Body of pancreas (tissue), 4 donors: ENCODE measurements at regions not wholly inside any gene's neighbourhood (a gene's known extent, or its start where the extent isn't known, plus 50 kb on each side); places are given as distances from the start of the nearest gene placed in this dataset.

Experiments used
- ATAC-seq: fragments of 150-250 bp; one replicate; pipeline ENCODE4 v1.9.1; 2016
- DNase-seq, 4 donors: peaks; one replicate each; pipeline ENCODE4 v3.0.0-alpha.2; 2019
- H3K27ac ChIP-seq, 4 donors: fragments of 200-600 bp; sonication (generic); 1 replicate in 3 of 4; 2 replicates in 1 of 4; pipeline versions ENCODE4 v1.5.1 to v1.6.1; 2016 to 2019; ENCODE audit warnings: mild to moderate bottlenecking in 1 of 4, mixed read lengths in 1 of 4, moderate library complexity in 1 of 4
- H3K27me3 ChIP-seq, 2 donors: fragments of 200-600 bp; sonication (generic); one replicate each; pipeline ENCODE4 v1.6.0; 2016; ENCODE audit warnings: mild to moderate bottlenecking in 1 of 2
- H3K36me3 ChIP-seq, 2 donors: fragments of 200-600 bp; sonication (generic); replicated peaks in 1 of 2; 2 replicates each; pipeline ENCODE4 v1.5.1; 2016; ENCODE audit warnings: low read depth in 2 of 2; ENCODE audit not compliant: insufficient read depth in 1 of 2
- H3K4me1 ChIP-seq: fragments of 200-600 bp; sonication (generic); one replicate; pipeline ENCODE4 v1.6.0; 2016
- H3K4me3 ChIP-seq, 2 donors: fragments of 200-600 bp; sonication (generic); 1 replicate in 1 of 2; 2 replicates in 1 of 2; pipeline ENCODE4 v1.5.1; 2016 to 2019
- H3K9me3 ChIP-seq, 3 donors: fragments of 200-600 bp; sonication (generic); 1 replicate in 2 of 3; 2 replicates in 1 of 3; pipeline ENCODE4 v1.5.1; 2016
- POLR2A ChIP-seq, 3 donors: fragments of 450-650 bp; IDR thresholded peaks; one replicate each; pipeline ENCODE4 v1.6.1; 2016; ENCODE audit warnings: antibody characterized with exemption in 3 of 3, mild to moderate bottlenecking in 2 of 3
- WGBS, 2 donors: methylation state at CpG; one replicate each; pipeline ENCODE4 v1.1.5; 2017; 5-methylcytosine and 5-hydroxymethylcytosine counted together
- intact Hi-C: fragments of 100-400 bp; cut with DNase I; formaldehyde crosslinking; loops from one replicate; pipeline ENCODE4 v1.15.1; 2023
- TF ChIP-seq, protein P1 (sequence below), 7 experiments: fragments of 450-650 bp in 4 of 7; fragments of 200-600 bp in 3 of 7; sonication (generic) in 3 of 7; IDR thresholded peaks; one replicate each; pipeline ENCODE4 v1.5.1; 2016 to 2019; ENCODE audit warnings: antibody characterized with exemption in 7 of 7

DNA sequence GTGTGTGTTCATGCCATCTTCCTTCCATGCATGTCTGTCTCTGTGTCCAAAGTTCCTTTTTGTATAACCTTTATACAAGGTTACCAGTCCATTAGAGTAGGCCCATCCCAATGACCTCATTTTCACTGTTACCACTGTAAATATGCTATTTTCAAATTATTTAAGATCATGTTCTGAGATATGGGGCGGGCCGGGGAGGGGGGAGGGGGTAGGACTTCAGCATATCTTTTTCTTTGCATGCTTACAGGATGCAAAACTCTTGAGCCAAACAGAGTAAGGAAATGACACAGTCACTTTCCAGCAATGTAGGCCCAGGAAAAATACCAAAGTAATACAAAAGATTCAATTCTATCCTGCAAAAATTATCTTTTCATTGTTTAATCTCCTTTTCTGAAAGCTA lies 124.1 kb upstream of the HNRNPA3 start:
- intact Hi-C loops: no loop called here
- no peak overlapping the region for H3K27ac ChIP-seq
- 47 to 71% methylated on average over 2 of the region's 2 CpGs for WGBS, 2 donors
- no peak for TF ChIP-seq POLR2A (IDR thresholded peaks at IDR 0.05)
- TF ChIP-seq, protein P1, sequence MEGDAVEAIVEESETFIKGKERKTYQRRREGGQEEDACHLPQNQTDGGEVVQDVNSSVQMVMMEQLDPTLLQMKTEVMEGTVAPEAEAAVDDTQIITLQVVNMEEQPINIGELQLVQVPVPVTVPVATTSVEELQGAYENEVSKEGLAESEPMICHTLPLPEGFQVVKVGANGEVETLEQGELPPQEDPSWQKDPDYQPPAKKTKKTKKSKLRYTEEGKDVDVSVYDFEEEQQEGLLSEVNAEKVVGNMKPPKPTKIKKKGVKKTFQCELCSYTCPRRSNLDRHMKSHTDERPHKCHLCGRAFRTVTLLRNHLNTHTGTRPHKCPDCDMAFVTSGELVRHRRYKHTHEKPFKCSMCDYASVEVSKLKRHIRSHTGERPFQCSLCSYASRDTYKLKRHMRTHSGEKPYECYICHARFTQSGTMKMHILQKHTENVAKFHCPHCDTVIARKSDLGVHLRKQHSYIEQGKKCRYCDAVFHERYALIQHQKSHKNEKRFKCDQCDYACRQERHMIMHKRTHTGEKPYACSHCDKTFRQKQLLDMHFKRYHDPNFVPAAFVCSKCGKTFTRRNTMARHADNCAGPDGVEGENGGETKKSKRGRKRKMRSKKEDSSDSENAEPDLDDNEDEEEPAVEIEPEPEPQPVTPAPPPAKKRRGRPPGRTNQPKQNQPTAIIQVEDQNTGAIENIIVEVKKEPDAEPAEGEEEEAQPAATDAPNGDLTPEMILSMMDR (IDR thresholded peaks at IDR 0.05): no peak
- no peak for DNase-seq
- no peaks in the 10 kb centered on the region for H3K27me3 ChIP-seq
- no peaks in the 10 kb centered on the region for H3K9me3 ChIP-seq
- ATAC-seq: no peak
- H3K36me3 ChIP-seq: no peaks in the 10 kb centered on the region
- H3K4me3 ChIP-seq: no peak overlapping the region
- H3K4me1 ChIP-seq: no peaks in the 10 kb centered on the region

GRCh38 chr2:177090967-177091366 lies 121.6 kb upstream of the HNRNPA3 start:
- intact Hi-C loops: no loop called here
- Histone ChIP-seq H3K9me3 (no peaks in the 10 kb centered on the region), H3K27me3 (no peaks in the 10 kb centered on the region), H3K4me1 (no peaks in the 10 kb centered on the region), H3K4me3 (no peak overlapping the region), H3K27ac (no peak overlapping the region), H3K36me3 (no peaks in the 10 kb centered on the region)
- 63 to 69% methylated on average over 5 of the region's 5 CpGs for WGBS, 2 donors
- DNase-seq (no peak), ATAC-seq (no peak)
- TF ChIP-seq, protein P1 (IDR thresholded peaks at IDR 0.05): no peak
- no peak for TF ChIP-seq POLR2A (IDR thresholded peaks at IDR 0.05)

- Histone ChIP-seq H3K4me1 (no peaks in the 10 kb centered on the region), H3K9me3 (no peaks in the 10 kb centered on the region), H3K4me3 (no peak overlapping the region), H3K27ac (no peak overlapping the region), H3K27me3 (no peaks in the 10 kb centered on the region), H3K36me3 (no peaks in the 10 kb centered on the region)
- intact Hi-C loops: no loop called here
- TF ChIP-seq, protein P1 (IDR thresholded peaks at IDR 0.05): no peak
- no peak for TF ChIP-seq POLR2A (IDR thresholded peaks at IDR 0.05)
- DNase-seq (no peak), ATAC-seq (no peak)
- WGBS, 2 donors: 83 to 88% methylated on average over 4 of the region's 4 CpGs
Measured at GRCh38 chr2:177093371-177093770, 119.2 kb upstream of the HNRNPA3 start.

DNA sequence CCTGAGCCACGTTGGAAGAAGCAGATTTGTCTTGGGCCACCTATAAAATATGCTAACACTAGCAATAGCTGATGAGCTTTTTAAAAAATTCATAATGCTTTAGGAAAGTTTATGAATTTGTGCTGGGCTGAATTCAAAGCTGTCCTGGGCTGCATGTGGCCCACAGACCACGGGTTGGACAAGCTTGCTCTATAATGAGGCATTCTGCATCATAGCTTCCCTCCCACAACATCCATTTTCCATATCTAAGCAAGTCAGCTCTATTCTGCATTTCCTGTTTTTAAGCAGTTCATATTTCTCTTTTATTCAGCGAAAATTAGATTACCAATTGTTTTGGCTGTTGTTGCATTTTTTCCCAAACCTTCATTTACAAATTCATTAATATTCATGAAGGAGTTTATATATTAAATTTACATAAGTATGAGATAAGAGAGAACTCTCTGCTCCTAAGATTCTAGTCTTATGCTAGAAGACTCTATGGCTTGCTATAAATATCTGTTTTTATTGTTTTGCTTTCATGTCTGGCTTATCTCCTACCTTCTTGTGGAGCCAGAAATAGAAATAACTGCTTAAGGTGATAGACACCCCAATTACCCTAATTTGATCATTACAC lies 114.5 kb upstream of the HNRNPA3 start:
- Histone ChIP-seq H3K27me3 (no peaks in the 10 kb centered on the region), H3K4me1 (no peaks in the 10 kb centered on the region), H3K9me3 (no peaks in the 10 kb centered on the region), H3K27ac (no peak overlapping the region), H3K4me3 (no peak overlapping the region), H3K36me3 (no peaks in the 10 kb centered on the region)
- TF ChIP-seq, protein P1 (IDR thresholded peaks at IDR 0.05): no peak
- TF ChIP-seq POLR2A (IDR thresholded peaks at IDR 0.05): no peak
- intact Hi-C loops: no loop called here
- ATAC-seq (no peak), DNase-seq (no peak)
- 48 to 57% methylated on average over 3 of the region's 3 CpGs for WGBS, 2 donors

GRCh38 chr2:177101930-177102329 lies 110.7 kb upstream of the HNRNPA3 start:
- DNase-seq (no peak), ATAC-seq (no peak)
- Histone ChIP-seq H3K27me3 (no peaks in the 10 kb centered on the region), H3K4me3 (no peak overlapping the region), H3K36me3 (no peaks in the 10 kb centered on the region), H3K4me1 (no peaks in the 10 kb centered on the region), H3K27ac (no peak overlapping the region), H3K9me3 (no peaks in the 10 kb centered on the region)
- intact Hi-C loops: no loop called here
- TF ChIP-seq POLR2A (IDR thresholded peaks at IDR 0.05): no peak
- TF ChIP-seq, protein P1 (IDR thresholded peaks at IDR 0.05): no peak
